ENCODE measurements at regions not wholly inside any gene's neighbourhood (a gene's known extent, or its start where the extent isn't known, plus 50 kb on each side); places are given as distances from the start of the nearest gene placed in this dataset.
"Not testable (repeated sequence)": the region's sequence is repeated elsewhere in the genome, so short reads cannot be mapped to it uniquely, and the experiment has no call there.

DNA sequence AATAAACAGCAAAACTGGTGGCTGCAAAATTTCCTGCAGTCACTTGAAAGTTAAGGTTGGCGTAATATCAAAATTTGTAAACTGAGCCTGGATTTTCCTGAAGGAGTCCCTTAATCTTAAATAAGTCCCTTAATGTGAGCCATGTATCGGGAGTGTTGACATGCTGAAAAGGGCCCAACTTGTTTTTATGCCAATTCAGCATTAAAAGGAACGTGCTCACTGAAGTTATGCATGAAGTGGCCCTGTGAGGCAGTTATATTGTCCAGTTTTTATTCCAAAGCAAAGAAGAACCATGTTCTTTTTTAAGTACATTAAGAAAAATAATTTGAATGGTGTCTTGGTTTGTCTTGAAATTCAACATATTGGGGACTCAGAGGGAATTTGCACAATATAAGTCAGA, 1766.9 kb downstream of the SLITRK1 start:
- DNase-seq = no peak

DNA sequence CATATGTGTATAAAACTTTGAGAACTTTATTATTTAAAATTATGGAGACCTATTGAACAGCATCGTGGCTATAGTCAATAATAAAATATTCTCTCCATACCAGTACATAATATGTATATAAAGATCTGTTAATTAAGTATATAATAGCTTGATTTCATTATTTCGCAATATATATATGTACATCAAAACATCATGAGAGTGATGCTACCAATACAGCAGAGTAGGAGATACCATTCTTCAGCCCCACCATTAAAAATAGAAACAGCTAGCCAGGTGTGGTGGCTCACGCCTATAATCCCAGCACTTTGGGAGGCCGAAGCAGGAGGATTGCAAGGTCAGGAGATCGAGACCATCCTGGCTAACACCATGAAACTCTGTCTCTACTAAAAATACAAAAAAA, 1755.3 kb upstream of the SPRY2 start:
- DNase-seq = no peak

DNA sequence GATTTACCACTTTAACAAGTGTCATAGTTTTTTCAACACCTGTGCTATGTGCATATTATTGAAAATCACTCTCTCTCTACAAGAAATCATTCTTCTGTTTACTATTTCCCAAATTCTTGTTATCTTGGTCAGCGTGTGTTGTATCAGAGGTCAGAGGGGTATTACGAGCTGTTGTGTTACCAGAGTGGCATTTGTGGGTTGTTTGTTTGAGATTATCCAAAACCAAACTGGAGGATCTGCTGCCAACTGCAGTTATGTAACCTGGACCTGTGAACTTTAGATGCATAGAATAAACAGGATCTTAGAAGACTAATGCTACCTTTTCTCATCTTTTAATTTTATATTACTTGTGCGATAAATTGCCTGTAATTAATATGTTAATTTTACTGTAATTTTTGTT, 1751.4 kb upstream of the SPRY2 start:
- DNase-seq = no peak

DNA sequence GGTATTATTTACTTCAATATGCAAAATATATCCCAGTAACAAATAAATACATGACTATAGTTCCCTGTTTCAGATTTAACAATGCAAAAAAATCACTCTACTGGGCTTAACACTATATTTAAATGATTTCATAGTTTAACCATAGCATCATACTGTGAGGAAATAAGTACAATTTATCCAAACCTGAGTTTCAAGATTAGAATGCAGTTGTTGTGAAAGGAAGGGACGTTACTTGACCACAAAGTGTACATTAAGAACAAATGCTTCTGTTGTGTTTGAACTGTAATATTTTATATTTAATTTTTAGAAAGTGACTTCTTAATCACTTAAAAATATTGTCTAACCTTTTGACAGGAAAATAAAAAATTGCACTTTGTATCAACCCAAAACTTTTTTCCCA, 1747.9 kb upstream of the SPRY2 start:
- no peak for DNase-seq

DNA sequence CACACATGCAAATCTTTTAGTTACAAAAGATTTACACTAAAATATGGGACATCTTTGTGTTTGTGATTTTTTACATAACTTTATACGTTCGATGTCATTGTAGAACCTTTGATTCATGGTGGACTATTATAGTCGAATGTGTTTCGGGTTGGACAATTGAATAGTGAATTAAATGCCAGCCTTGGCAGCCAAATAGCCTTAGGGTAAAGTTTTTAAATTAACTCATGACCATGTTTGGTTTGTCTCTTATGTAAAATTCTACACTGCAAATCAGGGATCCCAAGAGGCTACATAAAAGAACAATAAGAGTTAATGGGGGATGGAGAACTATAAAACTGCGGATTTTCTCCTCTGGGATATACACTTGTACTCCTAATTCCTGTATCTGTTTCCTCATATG, 1735.6 kb upstream of the SPRY2 start:
- no peak for DNase-seq

DNA sequence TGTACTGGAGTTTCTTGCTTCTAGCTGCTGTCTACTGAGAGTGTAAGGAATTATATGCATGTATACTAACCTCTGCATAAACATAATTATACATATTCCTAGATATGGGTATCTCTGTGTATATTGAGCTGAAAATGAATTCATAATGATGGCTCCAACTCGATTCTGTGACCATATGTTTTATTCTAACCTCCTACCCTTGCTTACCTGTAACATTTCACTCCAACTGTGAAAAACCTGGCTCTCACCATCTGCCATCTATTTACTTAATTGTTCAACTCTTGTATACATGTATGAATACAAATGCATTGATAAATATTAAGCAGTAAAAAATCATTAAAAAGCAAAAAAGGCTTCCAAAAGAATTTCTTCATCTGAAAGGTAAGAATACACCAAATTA, 1729.5 kb upstream of the SPRY2 start:
- no peak for DNase-seq

DNA sequence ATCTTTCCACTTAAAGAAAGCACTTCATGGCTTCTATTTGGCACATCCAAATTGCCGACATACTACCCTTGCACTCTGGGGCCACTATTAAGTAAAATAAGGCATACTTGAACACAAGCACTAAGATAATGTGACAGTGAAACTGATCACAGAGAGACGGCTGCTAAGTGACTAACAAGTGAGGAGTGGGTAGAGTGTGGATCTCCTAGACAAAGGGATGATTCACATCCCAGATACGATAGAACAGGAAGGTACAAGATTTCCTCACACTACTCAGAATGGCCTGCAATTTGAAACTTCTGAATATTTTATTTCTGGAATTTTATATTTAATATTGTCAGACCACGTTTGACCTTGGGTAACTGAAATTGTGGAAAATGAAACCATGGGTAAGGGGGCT, 1721.8 kb upstream of the SPRY2 start:
- no peak for DNase-seq

DNA sequence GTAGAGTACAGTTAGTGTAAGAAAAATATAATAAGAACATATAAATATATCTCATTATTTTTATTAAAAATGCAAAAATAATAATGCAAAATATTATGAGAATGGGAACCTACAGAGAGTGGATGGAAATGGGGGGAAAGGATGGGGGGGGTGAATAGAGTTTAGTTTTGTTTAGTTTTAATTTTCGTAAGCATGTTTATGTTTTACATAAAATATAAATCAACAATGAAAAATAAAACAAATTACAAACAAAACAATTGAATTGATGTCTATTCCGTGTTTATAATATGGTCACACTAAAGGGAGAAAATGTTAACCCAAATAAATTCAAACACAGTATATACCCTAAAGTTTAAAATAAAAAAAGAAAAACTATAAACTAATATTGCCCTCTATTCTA, 1717.4 kb upstream of the SPRY2 start:
- no peak for DNase-seq

DNA sequence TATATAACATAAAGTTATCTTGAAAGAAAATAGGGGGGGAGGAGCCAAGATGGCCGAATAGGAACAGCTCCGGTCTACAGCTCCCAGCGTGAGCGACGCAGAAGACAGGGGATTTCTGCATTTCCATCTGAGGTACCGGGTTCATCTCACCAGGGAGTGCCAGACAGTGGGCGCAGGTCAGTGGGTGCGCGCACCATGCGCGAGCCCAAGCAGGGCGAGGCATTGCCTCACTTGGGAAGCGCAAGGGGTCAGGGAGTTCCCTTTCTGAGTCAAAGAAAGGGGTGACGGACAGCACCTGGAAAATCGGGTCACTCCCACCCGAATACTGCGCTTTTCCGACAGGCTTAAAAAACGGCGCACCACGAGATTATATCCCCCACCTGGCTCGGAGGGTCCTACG, 1704.4 kb upstream of the SPRY2 start:
- DNase-seq = not testable (repeated sequence)

DNA sequence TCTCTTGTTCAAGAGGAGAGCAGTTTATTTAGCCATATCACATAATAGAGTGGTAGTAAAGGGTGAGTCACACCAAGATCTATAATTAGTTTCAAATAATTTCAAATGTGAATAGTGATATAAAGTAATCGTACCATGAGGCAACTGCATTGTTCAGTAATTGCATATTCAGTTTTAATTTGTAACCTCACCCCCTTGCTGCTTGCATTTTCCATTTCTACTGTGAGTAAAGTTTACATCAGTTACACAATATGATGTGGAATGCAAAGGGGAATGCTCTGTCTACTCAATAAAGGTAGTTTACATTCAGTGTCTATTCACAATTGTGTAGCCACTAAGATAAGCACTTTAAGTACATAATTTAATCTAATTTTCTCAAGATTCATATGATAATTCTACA, 1695.7 kb upstream of the SPRY2 start:
- DNase-seq = no peak

DNA sequence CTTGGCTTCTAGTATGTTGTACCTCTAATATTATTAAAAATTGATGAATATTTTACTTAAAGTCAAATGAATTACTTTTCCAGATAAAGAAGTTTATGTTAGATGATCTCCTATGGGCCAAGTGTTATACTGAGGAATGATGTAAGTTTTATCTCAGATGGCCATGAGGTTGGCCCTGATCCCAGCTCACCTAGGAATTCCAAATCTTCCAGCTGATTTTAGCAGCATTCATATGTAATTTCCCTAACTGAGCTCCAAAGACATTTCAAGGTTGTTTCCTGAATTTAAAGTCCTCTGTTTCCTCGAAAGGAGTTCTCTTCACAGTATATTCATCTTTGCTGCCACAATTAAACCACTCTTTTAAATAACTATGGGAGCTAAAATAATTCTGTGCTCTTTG, 1670.4 kb upstream of the SPRY2 start:
- DNase-seq = no peak

DNA sequence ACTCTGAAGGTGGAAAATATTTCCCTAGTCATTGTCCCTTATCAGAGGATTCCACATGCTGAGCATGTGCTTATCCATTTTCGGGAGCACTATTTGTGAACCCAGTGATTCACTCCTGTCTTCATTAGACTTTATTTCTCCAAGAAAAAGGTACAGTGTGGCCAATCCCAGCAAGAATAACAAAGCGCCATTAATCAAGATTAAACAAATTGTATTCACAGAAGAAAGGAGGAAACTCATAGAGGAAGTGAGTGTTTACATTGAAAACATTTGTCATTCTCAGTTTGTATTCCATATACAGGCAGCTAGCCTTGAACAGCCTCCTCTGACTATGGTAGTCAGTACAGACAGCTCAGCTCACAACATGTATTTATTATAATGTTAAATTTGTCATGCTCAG, 1669.9 kb upstream of the SPRY2 start:
- no peak for DNase-seq

DNA sequence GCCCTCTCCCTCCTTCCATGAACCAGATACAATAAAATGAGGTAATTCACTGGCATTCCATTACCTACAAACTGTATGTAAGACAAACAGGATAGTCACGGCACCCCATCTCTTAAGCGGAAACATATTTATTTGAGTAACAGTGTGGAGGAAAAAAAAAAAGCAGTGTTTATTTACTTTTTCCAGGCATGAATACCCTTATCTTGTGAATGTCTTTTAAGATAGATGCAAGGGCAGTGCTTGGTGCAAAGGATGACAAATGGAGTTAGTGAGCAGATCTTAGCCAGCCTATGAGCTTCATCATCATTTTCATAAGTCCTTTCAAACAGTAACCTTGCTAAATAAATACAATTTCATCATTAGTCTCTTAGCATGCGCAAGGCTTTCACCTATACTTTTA, 1661.8 kb upstream of the SPRY2 start:
- DNase-seq = no peak

DNA sequence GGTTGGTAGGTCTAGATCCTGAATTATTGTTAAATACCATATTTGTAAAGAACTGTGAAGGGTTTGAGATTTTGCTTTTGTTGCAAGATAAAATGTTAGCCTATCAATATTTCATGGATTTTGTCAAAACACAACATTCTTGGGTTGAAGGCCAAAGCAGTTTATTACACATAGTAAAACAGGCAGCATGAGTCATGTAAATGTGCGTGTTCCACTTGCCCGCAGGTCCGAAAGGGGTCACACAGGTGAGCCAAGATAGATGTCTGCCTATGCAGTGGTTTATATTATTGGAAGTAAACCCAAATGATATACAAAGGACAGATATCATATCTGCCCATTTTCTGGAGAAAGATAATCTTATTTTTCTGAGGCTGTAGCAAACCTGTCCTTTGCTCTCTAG, 1654.4 kb upstream of the SPRY2 start:
- no peak for DNase-seq

DNA sequence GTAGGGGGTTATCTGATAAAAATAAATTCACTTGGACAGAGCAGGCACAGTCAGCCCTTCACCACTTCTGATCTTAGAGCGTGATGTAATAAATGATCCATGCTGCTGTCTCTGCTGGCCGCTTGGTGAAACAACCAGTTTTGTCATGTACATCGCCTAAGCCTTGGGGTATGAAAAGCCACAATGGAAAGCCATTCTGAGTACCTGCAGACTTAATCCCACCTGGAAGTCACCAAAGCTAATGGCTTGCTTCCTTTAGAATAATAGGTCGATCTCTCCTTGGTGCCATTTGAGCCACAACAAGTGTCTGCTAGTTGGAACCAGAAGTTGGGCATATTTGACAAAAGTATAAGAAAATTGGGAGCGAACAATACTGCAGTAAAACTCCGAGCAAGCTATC, 1649.7 kb upstream of the SPRY2 start:
- DNase-seq = no peak

DNA sequence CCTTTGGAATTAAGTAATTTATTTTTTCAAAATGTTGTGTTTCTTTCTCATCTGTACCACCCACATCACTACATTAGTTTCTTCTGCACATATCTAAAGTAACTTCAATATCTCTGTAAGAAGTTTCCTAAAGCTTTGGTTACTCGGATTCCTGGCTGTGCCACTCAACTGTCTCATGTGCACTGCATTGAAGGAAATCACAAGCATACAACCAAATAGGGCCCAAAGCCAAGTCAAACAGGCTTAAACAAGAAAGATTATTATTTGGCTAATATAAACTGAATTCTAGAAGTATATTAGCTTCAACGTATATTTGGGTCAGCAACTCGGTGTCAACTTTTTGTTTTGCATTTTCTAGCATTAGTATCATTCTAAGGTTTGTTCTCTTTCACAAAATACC, 1647.6 kb upstream of the SPRY2 start:
- DNase-seq = no peak

DNA sequence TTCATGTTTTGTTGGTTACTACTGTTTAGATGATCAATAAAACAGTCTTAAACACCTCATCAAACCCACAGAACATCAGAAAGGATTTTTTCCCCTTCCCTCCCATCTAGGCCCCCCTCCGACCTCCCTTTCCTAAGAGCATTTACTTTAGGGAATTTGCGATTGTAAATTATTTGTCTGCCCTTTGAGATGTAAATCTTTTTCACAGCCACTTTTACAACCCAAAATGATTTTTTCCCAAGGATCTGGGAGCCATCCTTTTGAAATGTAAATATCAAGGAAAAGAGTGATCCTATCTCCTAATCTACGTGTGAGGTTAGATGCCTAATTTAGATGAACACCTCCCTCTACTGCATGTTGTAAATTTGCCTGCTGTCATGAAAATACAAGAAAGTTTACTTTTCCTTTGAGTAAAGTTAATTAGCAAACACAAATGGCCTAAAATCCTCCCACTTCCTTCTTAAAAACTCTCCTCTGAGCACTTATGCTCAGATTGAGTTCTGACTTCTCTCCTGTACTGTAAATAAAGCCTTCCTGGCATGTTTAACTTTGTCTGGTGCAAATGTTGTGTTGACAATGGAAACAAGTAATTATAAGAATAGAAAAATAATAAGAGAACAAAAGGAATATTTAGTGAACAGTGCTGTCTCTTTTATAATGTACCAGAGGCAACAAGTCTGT, 1646.9 kb upstream of the SPRY2 start:
- no peak for DNase-seq

DNA sequence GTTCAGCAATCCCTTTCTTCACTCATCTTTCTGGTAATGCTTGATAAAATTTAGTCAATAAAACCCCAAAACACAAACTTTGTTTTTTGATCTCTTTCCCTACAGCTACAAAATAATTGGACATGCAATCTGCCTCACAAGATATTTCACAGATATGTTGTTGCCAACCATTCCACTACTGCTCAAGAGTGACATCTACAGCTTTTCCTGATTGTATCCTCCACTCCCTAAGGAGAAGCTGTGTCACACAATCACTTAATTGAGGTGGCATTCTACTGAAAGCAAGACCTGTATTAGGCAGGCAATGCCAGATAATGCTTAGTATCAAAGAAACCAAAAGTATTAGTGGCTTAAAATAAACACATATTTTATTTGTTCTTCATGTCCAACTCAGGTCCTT, 1646.2 kb upstream of the SPRY2 start:
- no peak for DNase-seq

DNA sequence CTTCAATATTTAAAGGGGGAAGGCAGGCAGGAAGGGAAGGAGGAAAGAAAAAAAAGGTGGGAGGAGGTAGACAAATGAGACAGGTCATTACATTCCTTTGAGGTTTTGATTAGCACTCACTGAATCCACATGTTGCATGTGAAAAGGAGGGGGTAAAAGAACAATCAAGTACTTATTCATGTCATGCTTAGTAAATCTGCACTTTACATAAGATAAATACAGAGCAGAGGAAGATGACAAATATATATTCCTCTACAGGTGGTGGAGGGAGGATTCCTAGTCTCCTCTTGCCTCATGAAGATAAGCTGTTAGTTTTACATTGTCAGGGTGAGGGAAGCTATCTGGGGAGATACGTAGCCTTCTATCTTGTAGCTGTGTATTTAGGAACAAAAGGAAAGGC, 1645.4 kb upstream of the SPRY2 start:
- no peak for DNase-seq

DNA sequence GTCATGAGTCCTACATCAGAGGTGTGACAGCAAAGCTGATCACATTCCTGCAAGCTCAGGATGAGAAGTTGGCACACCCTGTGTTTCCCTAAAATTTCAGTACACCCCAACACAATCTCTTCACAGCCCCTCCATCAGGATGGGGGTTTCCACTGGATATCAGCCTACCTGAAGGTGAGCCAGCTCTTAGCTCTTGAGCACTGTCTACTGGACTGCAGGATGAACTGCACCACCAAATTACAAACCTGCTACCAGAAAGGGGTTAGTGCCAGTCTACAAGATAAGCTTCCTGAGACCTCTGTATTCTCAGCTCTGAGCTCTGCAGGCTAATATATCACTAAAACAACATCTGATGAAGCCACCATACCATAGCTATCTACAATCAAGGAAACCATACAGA, 1616.2 kb upstream of the SPRY2 start:
- DNase-seq = no peak

DNA sequence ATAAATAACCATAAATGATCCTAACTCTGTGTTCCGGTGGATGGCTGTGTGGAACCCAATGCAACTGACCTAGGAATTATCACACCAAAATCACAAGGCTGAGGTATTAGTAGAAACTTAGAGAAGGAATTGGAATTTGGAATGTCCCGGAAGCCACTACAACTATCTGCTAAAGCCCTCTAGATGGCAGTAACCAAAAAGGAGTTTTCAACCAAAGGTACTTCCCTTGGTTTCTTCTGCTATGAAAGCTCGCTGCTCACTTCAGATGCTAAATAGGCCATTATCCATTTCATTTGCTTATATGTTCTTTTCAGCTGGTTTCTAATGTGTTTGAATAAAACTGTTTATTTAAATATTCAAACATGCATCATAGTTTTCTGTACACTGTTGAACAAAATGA, 1589.1 kb upstream of the SPRY2 start:
- DNase-seq = no peak

DNA sequence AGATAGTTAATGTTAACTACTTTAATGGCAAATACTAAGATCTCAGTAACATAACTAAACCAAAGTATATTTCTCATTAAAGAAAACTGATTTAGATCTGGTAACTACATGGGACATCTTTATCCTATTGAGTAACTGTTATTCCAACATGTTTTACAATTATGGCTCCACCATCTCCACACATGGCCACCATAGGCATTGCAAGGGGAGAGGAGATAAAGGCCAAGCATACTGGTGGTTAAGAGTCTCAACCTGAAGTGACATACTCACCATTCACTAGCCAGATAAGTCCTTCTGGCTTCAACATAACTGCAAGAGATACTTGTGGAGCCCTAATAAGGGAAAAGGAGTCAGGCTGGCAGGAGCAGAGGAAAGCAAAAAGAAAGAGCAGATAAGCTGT, 1586.4 kb upstream of the SPRY2 start:
- DNase-seq = no peak

DNA sequence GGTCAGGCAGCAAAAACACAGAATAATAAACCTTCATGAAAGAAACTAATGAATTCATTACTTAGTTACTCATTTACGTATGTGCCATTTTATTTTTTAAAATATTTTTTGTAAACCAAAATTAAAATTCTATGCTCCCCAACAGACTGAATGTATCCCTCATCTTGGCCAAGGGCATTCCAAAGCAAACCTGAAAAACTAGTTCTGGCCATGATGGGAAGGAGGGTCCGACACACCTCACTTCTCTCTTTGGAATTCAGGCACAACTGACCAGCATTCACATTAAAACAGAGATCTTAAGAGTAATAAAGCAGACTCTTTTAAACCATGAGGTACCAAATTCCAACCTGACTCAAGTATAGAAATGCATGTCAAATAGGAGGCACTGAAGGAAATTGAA, 1576.9 kb upstream of the SPRY2 start:
- DNase-seq = no peak

DNA sequence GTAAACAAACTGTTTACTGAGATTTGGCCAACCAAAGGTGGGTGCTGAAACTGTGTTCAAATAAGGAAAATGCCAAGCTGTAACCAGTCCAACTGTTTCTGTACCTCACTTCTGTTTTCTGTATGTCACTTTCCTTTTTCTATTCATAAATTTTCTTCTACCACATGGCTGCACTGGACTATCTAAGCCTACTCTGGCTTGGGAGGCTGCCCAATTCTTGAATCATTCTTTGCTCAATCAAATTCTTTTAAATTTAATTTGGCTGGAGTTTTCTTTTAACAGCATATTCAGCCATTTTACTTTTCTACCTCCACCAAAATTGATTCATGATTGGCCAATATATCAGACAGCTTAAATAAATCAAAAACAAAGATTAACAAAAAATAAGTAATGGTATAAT, 1575.5 kb upstream of the SPRY2 start:
- no peak for DNase-seq

DNA sequence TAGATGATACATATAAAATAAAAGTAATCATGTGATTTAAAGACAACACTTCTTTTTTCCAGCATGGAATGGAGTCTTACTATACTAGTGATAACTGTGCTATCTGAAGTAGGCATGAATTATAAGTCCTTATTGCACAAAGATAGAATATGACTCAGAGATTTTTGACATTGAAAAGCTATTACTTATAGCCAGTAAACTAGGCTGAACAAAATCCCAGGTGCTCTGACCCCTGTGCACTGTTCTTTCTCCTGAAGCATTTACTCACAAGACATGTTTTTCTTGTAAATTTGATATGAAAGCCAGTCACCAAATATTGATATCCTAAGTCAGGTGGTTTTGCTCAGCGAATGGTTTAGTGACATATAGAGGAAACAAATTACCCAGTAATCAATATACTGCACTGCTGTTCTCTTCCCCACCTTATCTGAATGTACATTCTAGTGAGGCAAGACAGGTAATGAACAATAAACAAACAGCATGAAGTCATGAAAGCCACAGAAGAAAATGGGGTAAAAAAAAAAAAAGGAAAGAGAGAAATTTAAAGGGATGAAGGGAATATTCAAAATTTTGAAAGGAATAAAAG, 1567.0 kb upstream of the SPRY2 start:
- no peak for DNase-seq
